HCT116 (cell line): ENCODE measurements at regions not wholly inside any gene's neighbourhood (a gene's known extent, or its start where the extent isn't known, plus 50 kb on each side); places are given as distances from the start of the nearest gene placed in this dataset.

Experiments
- ATAC-seq: fragments of 200-7000 bp; cut with Tn5 transposase; 2 replicates; pipeline ENCODE4 v1.9.1; 2020; ENCODE audit warnings: mild to moderate bottlenecking, moderate library complexity
- BruUV-seq: library from RNA; stranded (reverse); fragments of 400-500 nt; replicated peaks from 2 replicates; lab custom pipeline; 2021; lab: Mats Ljungman, UMichigan
- CTCF ChIA-PET: fragments of 300-600 bp; sonication (Branson Sonifier 250); formaldehyde crosslinking; loops from one replicate; lab custom pipeline; 2021; ENCODE audit warnings: antibody characterized with exemption; lab: Charles Lee
- POLR2A ChIA-PET: fragments of 300-600, 350-600 bp; sonication (Branson Sonifier 250); formaldehyde crosslinking; loops from one replicate; lab custom pipeline; 2021; ENCODE audit warnings: antibody characterized with exemption; lab: Charles Lee
- RAD21 ChIA-PET, 2 experiments: fragments of 300-600 bp; sonication (Branson Sonifier 250); formaldehyde crosslinking; loops; one replicate each; lab custom pipeline; 2023; ENCODE audit warnings: low total read pairs in 2 of 2; ENCODE audit not compliant: uncharacterized antibody in 2 of 2, unreplicated experiment in 2 of 2, low non-redundant PET in 1 of 2; lab: Charles Lee
- DNase-seq: peaks from one replicate; pipeline ENCODE4 v3.0.0-alpha.2; 2010; ENCODE audit warnings: low read depth, low spot score
- H2AFZ ChIP-seq: fragments of 200-600 bp; shearing (Covaris generic), sonication (generic); 2 replicates; pipeline ENCODE4 v1.6.1; 2017; ENCODE audit warnings: low read depth, mixed run types, mixed read lengths, antibody characterized with exemption, low read length; ENCODE audit not compliant: poor library complexity, severe bottlenecking
- H3K27ac ChIP-seq: 2 replicates; pipeline ENCODE4 v1.5.1; 2012; ENCODE audit warnings: low read depth, low read length
- H3K27me3 ChIP-seq: fragments of 200-600 bp; sonication (generic); 2 replicates; pipeline ENCODE4 v1.6.1; 2016; ENCODE audit warnings: mixed run types, low read length, mixed read lengths; ENCODE audit not compliant: insufficient read depth
- H3K36me3 ChIP-seq, 2 experiments: fragments of 200-500 bp in 1 of 2; fragments of 200-600 bp in 1 of 2; sonication (Bioruptor generic) in 1 of 2; sonication (generic) in 1 of 2; 2 replicates each; pipeline versions ENCODE4 v1.5.1 to v1.6.1; 2014 to 2016; ENCODE audit warnings: low read length in 2 of 2, inconsistent platforms in 1 of 2, mixed read lengths in 1 of 2, mixed run types in 1 of 2; ENCODE audit not compliant: insufficient read depth in 2 of 2, control insufficient read depth in 1 of 2
- H3K4me1 ChIP-seq, 2 experiments: fragments of 200-600 bp in 1 of 2; sonication (generic) in 1 of 2; 2 replicates each; pipeline versions ENCODE4 v1.5.1 to v1.6.1; 2012 to 2017; ENCODE audit warnings: low read length in 2 of 2, inconsistent platforms in 1 of 2, mild to moderate bottlenecking in 1 of 2, mixed read lengths in 1 of 2, mixed run types in 1 of 2, moderate library complexity in 1 of 2; ENCODE audit not compliant: insufficient read depth in 2 of 2, control insufficient read depth in 1 of 2
- H3K4me2 ChIP-seq: fragments of 200-600 bp; sonication (generic); 2 replicates; pipeline ENCODE4 v1.6.1; 2017; ENCODE audit warnings: mixed run types, low read length, mixed read lengths
- H3K4me3 ChIP-seq, 2 experiments: fragments of 200-600 bp in 1 of 2; sonication (generic) in 1 of 2; replicated peaks in 1 of 2; 2 replicates each; pipeline ENCODE4 v1.5.1; 2011 to 2016; ENCODE audit warnings: low read length in 2 of 2, control low read depth in 1 of 2, low read depth in 1 of 2, mild to moderate bottlenecking in 1 of 2, mixed read lengths in 1 of 2, mixed run types in 1 of 2
- H3K79me2 ChIP-seq: fragments of 200-600 bp; sonication (generic); 2 replicates; pipeline ENCODE4 v1.6.1; 2017; ENCODE audit warnings: mild to moderate bottlenecking, mixed run types, low read length, moderate library complexity, mixed read lengths; ENCODE audit not compliant: insufficient read depth
- H3K9ac ChIP-seq: fragments of 200-600 bp; sonication (generic); 2 replicates; pipeline ENCODE4 v1.6.1; 2016; ENCODE audit warnings: low read length, mixed read lengths
- H3K9me2 ChIP-seq: fragments of 200-600 bp; sonication (generic), shearing (Covaris generic); 2 replicates; pipeline ENCODE4 v1.6.1; 2017; ENCODE audit warnings: mixed run types, mild to moderate bottlenecking, moderate library complexity; ENCODE audit not compliant: insufficient read depth
- H3K9me3 ChIP-seq, 2 experiments: fragments of 200-500 bp in 1 of 2; fragments of 200-600 bp in 1 of 2; sonication (Bioruptor generic) in 1 of 2; sonication (generic) in 1 of 2; 2 replicates each; pipeline ENCODE4 v1.6.1; 2014 to 2017; ENCODE audit warnings: low read length in 2 of 2, mixed read lengths in 2 of 2, inconsistent platforms in 1 of 2, low read depth in 1 of 2, mild to moderate bottlenecking in 1 of 2, mixed run types in 1 of 2, moderate library complexity in 1 of 2; ENCODE audit not compliant: control insufficient read depth in 1 of 2, insufficient read depth in 1 of 2
- H4K20me1 ChIP-seq: fragments of 200-600 bp; sonication (generic), shearing (Covaris generic); 2 replicates; pipeline ENCODE4 v1.6.1; 2017; ENCODE audit warnings: mixed run types, mild to moderate bottlenecking, moderate library complexity; ENCODE audit not compliant: insufficient read depth
- CBX3 ChIP-seq: IDR thresholded peaks from 2 replicates; pipeline ENCODE4 v1.6.1; 2012; ENCODE audit warnings: low read depth
- CEBPB ChIP-seq: IDR thresholded peaks from 2 replicates; pipeline ENCODE4 v1.6.1; 2012; ENCODE audit warnings: low read depth
- EZH2phosphoT487 ChIP-seq: fragments of 200-600 bp; IDR thresholded peaks from 2 replicates; pipeline ENCODE4 v1.6.1; 2018; ENCODE audit warnings: antibody characterized with exemption, borderline replicate concordance
- ZBTB33 ChIP-seq: IDR thresholded peaks from 2 replicates; pipeline ENCODE4 v1.6.1; 2011; ENCODE audit warnings: mild to moderate bottlenecking, low read length, moderate library complexity; ENCODE audit not compliant: insufficient replicate concordance; ENCODE audit errors: extremely low read depth
- intact Hi-C: fragments of 100-400 bp; cut with micrococcal nuclease; formaldehyde crosslinking; loops from 2 replicates; pipeline ENCODE4 v1.10.0; 2022
- TF ChIP-seq, protein P1 (sequence below): IDR thresholded peaks from 2 replicates; pipeline ENCODE4 v1.6.1; 2012; ENCODE audit warnings: low read depth

- ChIA-PET POLR2A (no interaction called here), CTCF (no interaction called here)
- ATAC-seq = no peak
Observed at GRCh38 chr21:14713109-14713508, 167.0 kb upstream of the SAMSN1 start.

More at GRCh38 chr21:14713109-14713508, 167.0 kb upstream of the SAMSN1 start:
- H2AFZ ChIP-seq = no peak overlapping the region
- 0 out of 4 replicates have a peak, but pooled peaks cover 0 to 4% of the 10 kb centered on the region in 2 experiments for H3K9me3 ChIP-seq
- H3K4me2 ChIP-seq = no peak overlapping the region
- H3K9me2 ChIP-seq = no peaks in the 10 kb centered on the region
- no peak overlapping the region for H3K4me3 ChIP-seq
- intact Hi-C loops = no loop called here
- TF ChIP-seq EZH2phosphoT487 = no peak
- no peak for TF ChIP-seq CEBPB
- TF ChIP-seq, protein P1, sequence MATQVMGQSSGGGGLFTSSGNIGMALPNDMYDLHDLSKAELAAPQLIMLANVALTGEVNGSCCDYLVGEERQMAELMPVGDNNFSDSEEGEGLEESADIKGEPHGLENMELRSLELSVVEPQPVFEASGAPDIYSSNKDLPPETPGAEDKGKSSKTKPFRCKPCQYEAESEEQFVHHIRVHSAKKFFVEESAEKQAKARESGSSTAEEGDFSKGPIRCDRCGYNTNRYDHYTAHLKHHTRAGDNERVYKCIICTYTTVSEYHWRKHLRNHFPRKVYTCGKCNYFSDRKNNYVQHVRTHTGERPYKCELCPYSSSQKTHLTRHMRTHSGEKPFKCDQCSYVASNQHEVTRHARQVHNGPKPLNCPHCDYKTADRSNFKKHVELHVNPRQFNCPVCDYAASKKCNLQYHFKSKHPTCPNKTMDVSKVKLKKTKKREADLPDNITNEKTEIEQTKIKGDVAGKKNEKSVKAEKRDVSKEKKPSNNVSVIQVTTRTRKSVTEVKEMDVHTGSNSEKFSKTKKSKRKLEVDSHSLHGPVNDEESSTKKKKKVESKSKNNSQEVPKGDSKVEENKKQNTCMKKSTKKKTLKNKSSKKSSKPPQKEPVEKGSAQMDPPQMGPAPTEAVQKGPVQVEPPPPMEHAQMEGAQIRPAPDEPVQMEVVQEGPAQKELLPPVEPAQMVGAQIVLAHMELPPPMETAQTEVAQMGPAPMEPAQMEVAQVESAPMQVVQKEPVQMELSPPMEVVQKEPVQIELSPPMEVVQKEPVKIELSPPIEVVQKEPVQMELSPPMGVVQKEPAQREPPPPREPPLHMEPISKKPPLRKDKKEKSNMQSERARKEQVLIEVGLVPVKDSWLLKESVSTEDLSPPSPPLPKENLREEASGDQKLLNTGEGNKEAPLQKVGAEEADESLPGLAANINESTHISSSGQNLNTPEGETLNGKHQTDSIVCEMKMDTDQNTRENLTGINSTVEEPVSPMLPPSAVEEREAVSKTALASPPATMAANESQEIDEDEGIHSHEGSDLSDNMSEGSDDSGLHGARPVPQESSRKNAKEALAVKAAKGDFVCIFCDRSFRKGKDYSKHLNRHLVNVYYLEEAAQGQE = no peak
- no peak for TF ChIP-seq CBX3
- TF ChIP-seq ZBTB33 = no peak
- TF ChIP-seq, all 23 proteins: peak for 0
- no peaks in the 10 kb centered on the region for H3K79me2 ChIP-seq
- H3K9ac ChIP-seq = no peak overlapping the region
- DNase-seq = no peak
- H3K36me3 ChIP-seq = no peaks in the 10 kb centered on the region
- BruUV-seq = no TSS peak
- H3K4me1 ChIP-seq = no peaks in the 10 kb centered on the region
- no peaks in the 10 kb centered on the region for H4K20me1 ChIP-seq
- no peaks in the 10 kb centered on the region for H3K27me3 ChIP-seq
- RAD21 ChIA-PET = no interaction called here
- H3K27ac ChIP-seq = no peak overlapping the region
